Erythroblast (primary cell): ENCODE measurements at regions not wholly inside any gene's neighbourhood (a gene's known extent, or its start where the extent isn't known, plus 50 kb on each side); places are given as distances from the start of the nearest gene placed in this dataset.

Source experiments
- GATA1 ChIP-seq: IDR thresholded peaks from 2 replicates; pipeline ENCODE4 v1.6.1; 2011; ENCODE audit warnings: low read depth, mild to moderate bottlenecking, control low read depth, low read length, moderate library complexity
- POLR2A ChIP-seq: IDR thresholded peaks from 2 replicates; pipeline ENCODE4 v1.6.1; 2011; ENCODE audit warnings: mild to moderate bottlenecking, low read length

GRCh38 chr7:116337800-116338199, 127.5 kb downstream of the TES start:
- TF ChIP-seq POLR2A (no peak), GATA1 (no peak)
